ENCODE measurements at regions not wholly inside any gene's neighbourhood (a gene's known extent, or its start where the extent isn't known, plus 50 kb on each side); places are given as distances from the start of the nearest gene placed in this dataset.

GRCh38 chr6:81822568-81822967 lies 70.1 kb upstream of the TENT5A start:
- H3K27me3 ChIP-seq (ENCODE audit: insufficient read depth, low read length), result no peaks in the 10 kb centered on the region
- no peak overlapping the region for H3K4me3 ChIP-seq (ENCODE audit: low read length)
- no peaks in the 10 kb centered on the region for H3K9me3 ChIP-seq (ENCODE audit: insufficient read depth, low read depth, low read length)
- H3K4me1 ChIP-seq (ENCODE audit: insufficient read depth, low read length), result no peaks in the 10 kb centered on the region
- H3K27ac ChIP-seq (ENCODE audit: low read length), result no peak overlapping the region
- H3K36me3 ChIP-seq (ENCODE audit: insufficient read depth, low read depth, low read length), result no peaks in the 10 kb centered on the region
- H3K9ac ChIP-seq (ENCODE audit: low read depth, low read length), result no peak overlapping the region

- no peaks in the 10 kb centered on the region for H3K9me3 ChIP-seq (ENCODE audit: insufficient read depth, low read depth, low read length)
- H3K4me1 ChIP-seq (ENCODE audit: insufficient read depth, low read length), result no peaks in the 10 kb centered on the region
- no peaks in the 10 kb centered on the region for H3K36me3 ChIP-seq (ENCODE audit: insufficient read depth, low read depth, low read length)
- H3K27ac ChIP-seq (ENCODE audit: low read length), result no peak overlapping the region
- H3K4me3 ChIP-seq (ENCODE audit: low read length), result no peak overlapping the region
- H3K9ac ChIP-seq (ENCODE audit: low read depth, low read length), result no peak overlapping the region
- H3K27me3 ChIP-seq (ENCODE audit: insufficient read depth, low read length), result no peaks in the 10 kb centered on the region
Measured at GRCh38 chr6:81821449-81821848, 69.0 kb upstream of the TENT5A start.

GRCh38 chr6:81820980-81821379 lies 68.5 kb upstream of the TENT5A start:
- no peaks in the 10 kb centered on the region for H3K4me1 ChIP-seq (ENCODE audit: insufficient read depth, low read length)
- no peak overlapping the region for H3K27ac ChIP-seq (ENCODE audit: low read length)
- no peaks in the 10 kb centered on the region for H3K27me3 ChIP-seq (ENCODE audit: insufficient read depth, low read length)
- H3K9ac ChIP-seq (ENCODE audit: low read depth, low read length), result no peak overlapping the region
- H3K9me3 ChIP-seq (ENCODE audit: insufficient read depth, low read depth, low read length), result no peaks in the 10 kb centered on the region
- no peaks in the 10 kb centered on the region for H3K36me3 ChIP-seq (ENCODE audit: insufficient read depth, low read depth, low read length)
- no peak overlapping the region for H3K4me3 ChIP-seq (ENCODE audit: low read length)

- H3K9ac ChIP-seq (ENCODE audit: low read depth, low read length), result no peak overlapping the region
- H3K36me3 ChIP-seq (ENCODE audit: insufficient read depth, low read depth, low read length), result no peaks in the 10 kb centered on the region
- H3K27me3 ChIP-seq (ENCODE audit: insufficient read depth, low read length), result no peaks in the 10 kb centered on the region
- H3K27ac ChIP-seq (ENCODE audit: low read length), result no peak overlapping the region
- no peaks in the 10 kb centered on the region for H3K9me3 ChIP-seq (ENCODE audit: insufficient read depth, low read depth, low read length)
- no peaks in the 10 kb centered on the region for H3K4me1 ChIP-seq (ENCODE audit: insufficient read depth, low read length)
- no peak overlapping the region for H3K4me3 ChIP-seq (ENCODE audit: low read length)
Measured at GRCh38 chr6:81820422-81820821, 67.9 kb upstream of the TENT5A start.

GRCh38 chr6:81819767-81820166 lies 67.3 kb upstream of the TENT5A start:
- Histone ChIP-seq H3K9me3 (ENCODE audit: insufficient read depth, low read depth, low read length) (no peaks in the 10 kb centered on the region), H3K9ac (ENCODE audit: low read depth, low read length) (no peak overlapping the region), H3K27me3 (ENCODE audit: insufficient read depth, low read length) (no peaks in the 10 kb centered on the region), H3K4me3 (ENCODE audit: low read length) (no peak overlapping the region), H3K4me1 (ENCODE audit: insufficient read depth, low read length) (no peaks in the 10 kb centered on the region), H3K36me3 (ENCODE audit: insufficient read depth, low read depth, low read length) (no peaks in the 10 kb centered on the region), H3K27ac (ENCODE audit: low read length) (no peak overlapping the region)

- Histone ChIP-seq H3K4me3 (ENCODE audit: low read length) (no peak overlapping the region), H3K4me1 (ENCODE audit: insufficient read depth, low read length) (no peaks in the 10 kb centered on the region), H3K9ac (ENCODE audit: low read depth, low read length) (no peak overlapping the region), H3K27me3 (ENCODE audit: insufficient read depth, low read length) (no peaks in the 10 kb centered on the region), H3K36me3 (ENCODE audit: insufficient read depth, low read depth, low read length) (no peaks in the 10 kb centered on the region), H3K27ac (ENCODE audit: low read length) (no peak overlapping the region), H3K9me3 (ENCODE audit: insufficient read depth, low read depth, low read length) (no peaks in the 10 kb centered on the region)
Measured at GRCh38 chr6:81818901-81819361, 66.5 kb upstream of the TENT5A start.

- Histone ChIP-seq H3K9me3 (ENCODE audit: insufficient read depth, low read depth, low read length) (no peaks in the 10 kb centered on the region), H3K4me1 (ENCODE audit: insufficient read depth, low read length) (no peaks in the 10 kb centered on the region), H3K4me3 (ENCODE audit: low read length) (no peak overlapping the region), H3K36me3 (ENCODE audit: insufficient read depth, low read depth, low read length) (no peaks in the 10 kb centered on the region), H3K9ac (ENCODE audit: low read depth, low read length) (no peak overlapping the region), H3K27me3 (ENCODE audit: insufficient read depth, low read length) (no peaks in the 10 kb centered on the region), H3K27ac (ENCODE audit: low read length) (no peak overlapping the region)
Measured at GRCh38 chr6:81816380-81816779, 63.9 kb upstream of the TENT5A start.

GRCh38 chr6:81814370-81815076 lies 62.0 kb upstream of the TENT5A start:
- Histone ChIP-seq H3K27ac (ENCODE audit: low read length) (no peak overlapping the region), H3K4me1 (ENCODE audit: insufficient read depth, low read length) (no peaks in the 10 kb centered on the region), H3K27me3 (ENCODE audit: insufficient read depth, low read length) (no peaks in the 10 kb centered on the region), H3K36me3 (ENCODE audit: insufficient read depth, low read depth, low read length) (no peaks in the 10 kb centered on the region), H3K4me3 (ENCODE audit: low read length) (no peak overlapping the region), H3K9me3 (ENCODE audit: insufficient read depth, low read depth, low read length) (no peaks in the 10 kb centered on the region), H3K9ac (ENCODE audit: low read depth, low read length) (no peak overlapping the region)

GRCh38 chr6:81813305-81813704 lies 60.8 kb upstream of the TENT5A start:
- Histone ChIP-seq H3K27me3 (ENCODE audit: insufficient read depth, low read length) (no peaks in the 10 kb centered on the region), H3K36me3 (ENCODE audit: insufficient read depth, low read depth, low read length) (no peaks in the 10 kb centered on the region), H3K4me1 (ENCODE audit: insufficient read depth, low read length) (no peaks in the 10 kb centered on the region), H3K9me3 (ENCODE audit: insufficient read depth, low read depth, low read length) (no peaks in the 10 kb centered on the region), H3K9ac (ENCODE audit: low read depth, low read length) (no peak overlapping the region), H3K4me3 (ENCODE audit: low read length) (no peak overlapping the region), H3K27ac (ENCODE audit: low read length) (no peak overlapping the region)

GRCh38 chr6:81812401-81812800 lies 59.9 kb upstream of the TENT5A start:
- Histone ChIP-seq H3K36me3 (ENCODE audit: insufficient read depth, low read depth, low read length) (no peaks in the 10 kb centered on the region), H3K4me1 (ENCODE audit: insufficient read depth, low read length) (no peaks in the 10 kb centered on the region), H3K4me3 (ENCODE audit: low read length) (no peak overlapping the region), H3K27me3 (ENCODE audit: insufficient read depth, low read length) (no peaks in the 10 kb centered on the region), H3K9ac (ENCODE audit: low read depth, low read length) (no peak overlapping the region), H3K9me3 (ENCODE audit: insufficient read depth, low read depth, low read length) (no peaks in the 10 kb centered on the region), H3K27ac (ENCODE audit: low read length) (no peak overlapping the region)

GRCh38 chr6:81808851-81809570 lies 56.5 kb upstream of the TENT5A start:
- no peaks in the 10 kb centered on the region for H3K9me3 ChIP-seq (ENCODE audit: insufficient read depth, low read depth, low read length)
- no peaks in the 10 kb centered on the region for H3K4me1 ChIP-seq (ENCODE audit: insufficient read depth, low read length)
- no peak overlapping the region for H3K9ac ChIP-seq (ENCODE audit: low read depth, low read length)
- H3K36me3 ChIP-seq (ENCODE audit: insufficient read depth, low read depth, low read length), result no peaks in the 10 kb centered on the region
- H3K4me3 ChIP-seq (ENCODE audit: low read length), result no peak overlapping the region
- no peak overlapping the region for H3K27ac ChIP-seq (ENCODE audit: low read length)
- no peaks in the 10 kb centered on the region for H3K27me3 ChIP-seq (ENCODE audit: insufficient read depth, low read length)
